LoVo (cell line): ENCODE measurements at regions not wholly inside any gene's neighbourhood (a gene's known extent, or its start where the extent isn't known, plus 50 kb on each side); places are given as distances from the start of the nearest gene placed in this dataset.
"Not testable (repeated sequence)": the region's sequence is repeated elsewhere in the genome, so short reads cannot be mapped to it uniquely, and the experiment has no call there.

Source experiments
- DNase-seq: peaks from one replicate; pipeline ENCODE4 v3.0.0-alpha.2; 2016; ENCODE audit warnings: low spot score

GRCh38 chr2:128510701-128511397, 192.2 kb upstream of the HS6ST1 start:
- no peak for DNase-seq

GRCh38 chr2:128511731-128512378, 193.2 kb upstream of the HS6ST1 start:
- no peak for DNase-seq

- no peak for DNase-seq
Measured at GRCh38 chr2:128512379-128513115, 193.9 kb upstream of the HS6ST1 start.

- no peak for DNase-seq
Measured at GRCh38 chr2:128513116-128513960, 194.7 kb upstream of the HS6ST1 start.

GRCh38 chr2:128513961-128514283, 195.3 kb upstream of the HS6ST1 start:
- DNase-seq, result no peak

GRCh38 chr2:128514555-128514955, 195.9 kb upstream of the HS6ST1 start:
- DNase-seq, result no peak

GRCh38 chr2:128516938-128517337, 198.3 kb upstream of the HS6ST1 start:
- DNase-seq, result no peak

GRCh38 chr2:128519028-128519427, 200.4 kb upstream of the HS6ST1 start:
- not testable (repeated sequence) for DNase-seq

GRCh38 chr2:128519517-128520215, 201.0 kb upstream of the HS6ST1 start:
- no peak for DNase-seq

GRCh38 chr2:128520340-128520739, 201.7 kb upstream of the HS6ST1 start:
- no peak for DNase-seq

GRCh38 chr2:128520791-128521190, 202.1 kb upstream of the HS6ST1 start:
- no peak for DNase-seq

GRCh38 chr2:128521482-128521881, 202.8 kb upstream of the HS6ST1 start:
- DNase-seq, result no peak

GRCh38 chr2:128522829-128523228, 204.2 kb upstream of the HS6ST1 start:
- no peak for DNase-seq

- no peak for DNase-seq
Measured at GRCh38 chr2:128523457-128523856, 204.8 kb upstream of the HS6ST1 start.

GRCh38 chr2:128524183-128524582, 205.5 kb upstream of the HS6ST1 start:
- DNase-seq, result no peak

- no peak for DNase-seq
Measured at GRCh38 chr2:128525653-128526052, 207.0 kb upstream of the HS6ST1 start.

GRCh38 chr2:128526455-128526976, 207.8 kb upstream of the HS6ST1 start:
- no peak for DNase-seq

- no peak for DNase-seq
Measured at GRCh38 chr2:128528133-128528532, 209.5 kb upstream of the HS6ST1 start.

GRCh38 chr2:128530025-128530573, 211.4 kb upstream of the HS6ST1 start:
- no peak for DNase-seq

GRCh38 chr2:128531856-128532255, 213.2 kb upstream of the HS6ST1 start:
- no peak for DNase-seq

- DNase-seq, result no peak
Measured at GRCh38 chr2:128533101-128533500, 214.4 kb upstream of the HS6ST1 start.
